Adrenal gland (tissue), 5 donors: ENCODE measurements at regions not wholly inside any gene's neighbourhood (a gene's known extent, or its start where the extent isn't known, plus 50 kb on each side); places are given as distances from the start of the nearest gene placed in this dataset.

ENCODE experiments used
- POLR2A ChIP-seq, 2 donors: fragments of 450-650 bp; IDR thresholded peaks; one replicate each; pipeline ENCODE4 v1.6.1; 2017; ENCODE audit warnings: antibody characterized with exemption in 2 of 2, mild to moderate bottlenecking in 2 of 2, moderate library complexity in 1 of 2
- TF ChIP-seq, protein P1 (sequence below), 6 experiments: fragments of 450-650 bp in 4 of 6; fragments of 200-600 bp in 2 of 6; sonication (generic) in 1 of 6; IDR thresholded peaks; 1 replicate in 5 of 6; 2 replicates in 1 of 6; pipeline versions ENCODE4 v1.5.1 to v1.8.0; 2016 to 2021; ENCODE audit warnings: antibody characterized with exemption in 6 of 6, mild to moderate bottlenecking in 2 of 6, moderate library complexity in 1 of 6
- donor health status: DM: no; HTN: no; CAD: no.

- TF ChIP-seq POLR2A (IDR thresholded peaks at IDR 0.05): no peak
- TF ChIP-seq, protein P1, sequence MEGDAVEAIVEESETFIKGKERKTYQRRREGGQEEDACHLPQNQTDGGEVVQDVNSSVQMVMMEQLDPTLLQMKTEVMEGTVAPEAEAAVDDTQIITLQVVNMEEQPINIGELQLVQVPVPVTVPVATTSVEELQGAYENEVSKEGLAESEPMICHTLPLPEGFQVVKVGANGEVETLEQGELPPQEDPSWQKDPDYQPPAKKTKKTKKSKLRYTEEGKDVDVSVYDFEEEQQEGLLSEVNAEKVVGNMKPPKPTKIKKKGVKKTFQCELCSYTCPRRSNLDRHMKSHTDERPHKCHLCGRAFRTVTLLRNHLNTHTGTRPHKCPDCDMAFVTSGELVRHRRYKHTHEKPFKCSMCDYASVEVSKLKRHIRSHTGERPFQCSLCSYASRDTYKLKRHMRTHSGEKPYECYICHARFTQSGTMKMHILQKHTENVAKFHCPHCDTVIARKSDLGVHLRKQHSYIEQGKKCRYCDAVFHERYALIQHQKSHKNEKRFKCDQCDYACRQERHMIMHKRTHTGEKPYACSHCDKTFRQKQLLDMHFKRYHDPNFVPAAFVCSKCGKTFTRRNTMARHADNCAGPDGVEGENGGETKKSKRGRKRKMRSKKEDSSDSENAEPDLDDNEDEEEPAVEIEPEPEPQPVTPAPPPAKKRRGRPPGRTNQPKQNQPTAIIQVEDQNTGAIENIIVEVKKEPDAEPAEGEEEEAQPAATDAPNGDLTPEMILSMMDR (IDR thresholded peaks at IDR 0.05): no peak
Measured at GRCh38 chr10:9452056-9452455, 1397.6 kb downstream of the GATA3 start.
